OCI-LY7 (cell line): ENCODE measurements at regions not wholly inside any gene's neighbourhood (a gene's known extent, or its start where the extent isn't known, plus 50 kb on each side); places are given as distances from the start of the nearest gene placed in this dataset.

Source experiments
- EZH2phosphoT487 ChIP-seq: fragments of 200-600 bp; sonication (generic); IDR thresholded peaks from 2 replicates; pipeline ENCODE4 v1.6.1; 2018; ENCODE audit warnings: low read depth, borderline replicate concordance, mild to moderate bottlenecking, mixed run types, antibody characterized with exemption, low read length, moderate library complexity, mixed read lengths
- TF ChIP-seq, protein P1 (sequence below): fragments of 200-600 bp; sonication (generic); conservative IDR thresholded peaks from 2 replicates; pipeline ENCODE4 v1.5.1; 2014; ENCODE audit warnings: mild to moderate bottlenecking, antibody characterized with exemption, low read length, moderate library complexity, mixed read lengths

DNA sequence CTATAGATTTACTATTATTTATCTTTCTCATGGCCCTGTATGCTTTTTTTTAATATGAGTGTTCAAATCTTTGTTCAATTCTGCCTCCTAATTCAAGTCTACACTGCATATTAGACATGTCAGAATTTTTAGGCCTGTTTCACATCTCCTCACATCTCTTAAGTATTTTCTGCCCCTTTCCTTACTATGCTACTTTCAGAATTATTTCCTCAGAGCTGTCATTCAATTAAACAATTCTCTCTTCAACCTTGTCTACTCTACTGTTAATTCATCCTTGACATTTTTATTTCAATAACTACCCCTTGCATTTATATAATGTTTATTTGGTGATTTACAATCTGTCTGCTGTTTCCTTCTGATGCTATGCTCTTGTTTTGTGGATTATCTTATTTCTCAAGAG is 91.1 kb downstream of the CAPZA3 start:
- TF ChIP-seq, protein P1, sequence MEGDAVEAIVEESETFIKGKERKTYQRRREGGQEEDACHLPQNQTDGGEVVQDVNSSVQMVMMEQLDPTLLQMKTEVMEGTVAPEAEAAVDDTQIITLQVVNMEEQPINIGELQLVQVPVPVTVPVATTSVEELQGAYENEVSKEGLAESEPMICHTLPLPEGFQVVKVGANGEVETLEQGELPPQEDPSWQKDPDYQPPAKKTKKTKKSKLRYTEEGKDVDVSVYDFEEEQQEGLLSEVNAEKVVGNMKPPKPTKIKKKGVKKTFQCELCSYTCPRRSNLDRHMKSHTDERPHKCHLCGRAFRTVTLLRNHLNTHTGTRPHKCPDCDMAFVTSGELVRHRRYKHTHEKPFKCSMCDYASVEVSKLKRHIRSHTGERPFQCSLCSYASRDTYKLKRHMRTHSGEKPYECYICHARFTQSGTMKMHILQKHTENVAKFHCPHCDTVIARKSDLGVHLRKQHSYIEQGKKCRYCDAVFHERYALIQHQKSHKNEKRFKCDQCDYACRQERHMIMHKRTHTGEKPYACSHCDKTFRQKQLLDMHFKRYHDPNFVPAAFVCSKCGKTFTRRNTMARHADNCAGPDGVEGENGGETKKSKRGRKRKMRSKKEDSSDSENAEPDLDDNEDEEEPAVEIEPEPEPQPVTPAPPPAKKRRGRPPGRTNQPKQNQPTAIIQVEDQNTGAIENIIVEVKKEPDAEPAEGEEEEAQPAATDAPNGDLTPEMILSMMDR, result no peak
- TF ChIP-seq EZH2phosphoT487, result no peak
